GM23248 (cell line): ENCODE measurements at regions not wholly inside any gene's neighbourhood (a gene's known extent, or its start where the extent isn't known, plus 50 kb on each side); places are given as distances from the start of the nearest gene placed in this dataset.
"Not testable (repeated sequence)": the region's sequence is repeated elsewhere in the genome, so short reads cannot be mapped to it uniquely, and the experiment has no call there.

Experiments used
- EZH2 ChIP-seq: fragments of 200-600 bp; sonication (generic); IDR thresholded peaks from 2 replicates; pipeline ENCODE4 v1.6.1; 2018; ENCODE audit warnings: antibody characterized with exemption, mild to moderate bottlenecking; ENCODE audit not compliant: insufficient read depth, poor library complexity, severe bottlenecking
- EZH2phosphoT487 ChIP-seq: fragments of 200-600 bp; sonication (generic); IDR thresholded peaks from 2 replicates; pipeline ENCODE4 v1.6.1; 2018; ENCODE audit warnings: antibody characterized with exemption, moderate library complexity, mild to moderate bottlenecking, low read depth; ENCODE audit not compliant: insufficient read depth

- not testable (repeated sequence) for TF ChIP-seq EZH2, EZH2phosphoT487
These were observed 595.4 kb downstream of the TTLL7 start for GRCh38 chr1:83403500-83403899.
